GM12874 (cell line): ENCODE measurements at regions not wholly inside any gene's neighbourhood (a gene's known extent, or its start where the extent isn't known, plus 50 kb on each side); places are given as distances from the start of the nearest gene placed in this dataset.

Experiments
- CTCF ChIP-seq: IDR thresholded peaks from 2 replicates; pipeline ENCODE4 v1.5.1; 2011; ENCODE audit warnings: low read depth, mild to moderate bottlenecking, control low read depth, low read length, moderate library complexity; ENCODE audit not compliant: insufficient read depth

GRCh38 chr14:25800841-25801240 is 750.9 kb upstream of the STXBP6 start:
- TF ChIP-seq CTCF = no peak

- no peak for TF ChIP-seq CTCF
These were observed 738.3 kb upstream of the STXBP6 start for GRCh38 chr14:25788252-25788651.

- TF ChIP-seq CTCF = no peak
These were observed 716.0 kb upstream of the STXBP6 start for GRCh38 chr14:25765909-25766308.

GRCh38 chr14:25759920-25760655 is 710.1 kb upstream of the STXBP6 start:
- TF ChIP-seq CTCF = no peak

GRCh38 chr14:25759256-25759655 is 709.3 kb upstream of the STXBP6 start:
- TF ChIP-seq CTCF = no peak

GRCh38 chr14:25757364-25757763 is 707.4 kb upstream of the STXBP6 start:
- TF ChIP-seq CTCF = no peak

GRCh38 chr14:25756876-25757275 is 706.9 kb upstream of the STXBP6 start:
- no peak for TF ChIP-seq CTCF

- no peak for TF ChIP-seq CTCF
These were observed 703.2 kb upstream of the STXBP6 start for GRCh38 chr14:25753130-25753529.
